NCI-H2196 treated with DMSO at 0.1 percent for 48 hours (cell line): ENCODE measurements at regions not wholly inside any gene's neighbourhood (a gene's known extent, or its start where the extent isn't known, plus 50 kb on each side); places are given as distances from the start of the nearest gene placed in this dataset.

Experiments
- DNase-seq: peaks from one replicate; lab custom pipeline; 2025; ENCODE audit not compliant: unreplicated experiment; lab: John Stamatoyannopoulos, UW

DNA sequence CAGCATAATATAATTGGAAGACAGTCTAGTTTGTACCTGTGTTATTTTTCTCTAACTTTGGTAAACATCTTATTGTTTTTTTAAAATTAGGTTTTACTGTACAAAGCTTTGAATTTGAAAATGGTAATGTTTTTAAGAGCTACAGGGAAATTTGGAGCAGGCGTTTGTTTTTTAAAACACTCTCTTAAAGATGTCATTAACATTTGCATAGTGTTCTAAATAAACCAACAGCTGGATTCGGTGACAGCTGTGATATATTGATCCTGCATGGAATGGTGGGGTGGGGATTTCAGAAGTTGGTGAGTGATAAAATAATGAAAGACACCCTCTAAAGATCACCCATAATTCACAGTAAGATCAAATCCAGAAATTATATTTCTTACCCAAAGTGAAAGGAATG is 97.9 kb upstream of the PRL start:
- DNase-seq = no peak

DNA sequence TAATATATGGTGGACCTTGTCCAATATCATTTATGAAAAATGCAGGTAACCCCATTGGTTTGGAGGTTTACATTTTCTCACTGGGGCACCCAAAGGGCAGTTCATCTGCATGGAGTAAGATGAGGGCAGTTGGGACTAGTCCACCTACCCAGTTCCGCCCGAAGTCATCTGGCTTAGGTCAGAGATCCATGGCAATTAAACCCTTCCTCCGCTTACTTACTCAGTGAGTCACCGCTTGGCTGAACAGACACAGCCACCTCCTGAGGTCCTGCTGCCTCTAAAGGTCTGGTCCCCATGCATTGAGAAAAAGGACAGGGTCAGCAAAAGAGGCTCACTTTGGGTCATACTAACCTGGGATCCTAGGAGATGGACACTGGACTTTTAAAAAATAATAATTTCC is 102.9 kb upstream of the PRL start:
- DNase-seq = no peak

GRCh38 chr6:22401206-22401605 is 104.4 kb upstream of the PRL start:
- no peak for DNase-seq

- no peak for DNase-seq
Measured at GRCh38 chr6:22401932-22402331, 105.1 kb upstream of the PRL start.

- no peak for DNase-seq
Measured at GRCh38 chr6:22409486-22409885, 112.7 kb upstream of the PRL start.

GRCh38 chr6:22411376-22412105 is 114.7 kb upstream of the PRL start:
- DNase-seq = no peak

DNA sequence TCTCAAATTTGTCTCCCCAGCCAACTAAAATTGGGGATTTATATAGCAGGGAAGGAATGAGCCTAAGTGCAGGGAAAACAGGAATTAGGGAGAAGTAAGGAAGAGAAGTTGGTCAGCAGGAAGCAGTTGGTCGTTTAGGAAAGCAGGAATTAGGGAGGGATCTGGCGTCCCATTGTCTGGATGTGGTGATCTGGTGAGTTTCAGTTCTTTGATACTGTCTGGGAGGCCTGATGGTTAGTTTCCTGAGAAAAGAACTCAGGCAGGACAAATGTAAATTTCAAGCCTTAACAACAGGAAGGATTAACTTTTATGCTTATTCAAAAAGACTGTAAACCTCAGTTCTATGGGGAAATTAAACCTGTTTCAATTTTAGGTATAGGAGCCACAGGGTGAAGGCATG is 116.2 kb upstream of the PRL start:
- DNase-seq = no peak

DNA sequence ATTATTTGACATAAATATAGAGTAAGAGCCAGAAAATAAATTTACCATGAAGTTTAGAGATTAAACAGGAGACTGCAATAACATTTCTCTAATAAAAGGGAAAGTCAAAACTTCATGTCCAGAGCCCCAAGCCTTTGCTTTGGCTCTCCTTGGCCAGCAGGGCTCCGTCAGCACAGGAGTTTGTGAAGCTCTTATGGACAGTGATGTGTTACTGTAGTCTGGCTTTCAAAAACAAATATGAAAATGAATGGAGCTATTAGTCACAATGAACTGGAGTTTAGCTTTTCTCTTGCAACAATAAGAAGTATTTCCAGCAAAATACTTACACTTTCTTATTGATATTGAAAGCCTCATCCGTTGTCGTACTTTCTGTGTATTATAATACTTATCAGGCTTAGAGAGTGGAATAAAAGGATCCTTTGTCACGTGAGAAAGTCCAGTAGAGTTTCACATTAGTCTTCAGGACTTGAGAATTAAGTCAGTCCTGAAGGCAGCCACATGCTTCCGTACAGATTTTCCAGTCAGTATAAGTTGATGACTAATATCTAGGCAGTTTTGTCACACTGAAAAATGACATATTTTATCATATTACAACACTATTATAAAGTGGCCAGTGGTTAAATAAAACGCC is 117.0 kb upstream of the PRL start:
- no peak for DNase-seq

- DNase-seq = no peak
Measured at GRCh38 chr6:22418714-22419113, 121.9 kb upstream of the PRL start.

DNA sequence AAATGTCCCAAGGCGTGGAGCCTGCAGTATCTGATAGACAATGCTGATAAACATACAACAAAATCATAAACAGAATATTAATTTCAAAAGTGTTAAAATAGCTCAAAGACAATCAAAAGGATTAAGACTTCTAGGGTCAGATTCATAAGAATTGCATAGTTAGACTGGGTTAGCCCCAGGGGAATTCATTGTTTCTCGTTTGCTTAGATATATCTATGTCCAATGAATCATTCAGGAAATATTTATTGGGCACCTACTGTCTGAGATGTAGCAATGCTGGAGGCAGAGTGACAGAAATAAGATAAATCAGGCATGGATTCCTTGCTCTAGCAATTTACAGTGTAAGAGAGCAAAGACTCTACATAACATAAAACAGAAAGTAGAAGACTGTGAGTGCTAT is 124.4 kb upstream of the PRL start:
- no peak for DNase-seq

- no peak for DNase-seq
Measured at GRCh38 chr6:22424196-22424595, 127.4 kb upstream of the PRL start.

GRCh38 chr6:22432060-22432459 is 135.2 kb upstream of the PRL start:
- DNase-seq = no peak

GRCh38 chr6:22433745-22434144 is 135.6 kb upstream of the HDGFL1 start:
- no peak for DNase-seq

DNA sequence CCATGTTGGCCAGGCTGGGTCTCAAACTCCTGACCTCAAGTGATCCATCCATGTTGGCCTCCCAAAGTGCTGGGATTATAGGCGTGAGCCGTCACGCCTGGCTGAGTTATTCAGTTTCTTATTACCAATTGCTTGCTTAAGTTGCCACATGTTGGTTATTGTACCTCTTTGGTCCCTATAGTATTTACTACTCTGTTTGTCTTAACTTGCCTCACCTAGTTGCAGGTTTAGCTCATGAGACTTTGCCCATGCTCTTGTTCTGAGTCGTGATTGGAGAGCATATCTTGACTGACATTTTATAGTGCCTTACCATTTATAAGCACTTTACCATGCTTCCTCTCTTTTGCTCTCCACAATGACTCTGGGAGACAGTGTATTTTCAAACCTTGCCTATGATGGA is 134.2 kb upstream of the HDGFL1 start:
- no peak for DNase-seq

DNA sequence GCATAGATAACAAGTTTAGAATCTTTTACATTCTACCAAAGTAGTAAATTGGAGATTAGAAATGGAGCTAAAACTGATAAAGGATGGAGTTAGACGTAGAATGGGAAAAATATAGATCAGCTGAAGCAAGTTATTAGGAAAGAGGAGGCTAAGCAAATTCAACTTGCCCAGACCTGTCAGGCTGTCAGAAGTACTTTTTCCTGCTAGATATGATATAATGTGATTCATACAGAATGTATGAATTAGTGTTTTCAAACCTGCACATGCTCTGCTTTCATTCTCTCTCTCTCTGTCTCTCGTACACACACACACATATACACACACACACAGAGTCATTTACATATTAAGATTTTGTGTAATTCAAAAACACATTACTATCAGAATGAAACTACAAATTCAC is 133.2 kb upstream of the HDGFL1 start:
- DNase-seq = no peak

GRCh38 chr6:22437665-22438064 is 131.7 kb upstream of the HDGFL1 start:
- no peak for DNase-seq

- DNase-seq = no peak
Measured at GRCh38 chr6:22442826-22443225, 126.5 kb upstream of the HDGFL1 start.

DNA sequence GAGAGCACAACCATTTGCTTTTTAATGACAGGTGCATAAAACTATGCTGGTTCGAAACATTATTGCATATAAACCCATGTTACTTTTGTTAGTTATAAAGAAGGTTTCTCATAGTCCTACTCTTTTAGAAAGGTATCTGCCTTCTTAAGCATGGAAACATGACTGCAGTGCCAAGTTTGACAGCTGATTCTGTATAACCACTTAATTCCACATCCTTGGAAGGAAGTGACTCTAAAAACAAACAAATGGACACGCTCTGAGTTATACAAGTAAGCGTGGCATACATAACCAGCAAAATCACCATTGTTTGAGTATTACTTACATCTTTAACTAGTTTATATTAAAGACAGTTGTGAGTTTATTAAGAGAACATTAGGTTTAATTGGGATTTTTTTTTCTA is 125.0 kb upstream of the HDGFL1 start:
- no peak for DNase-seq

DNA sequence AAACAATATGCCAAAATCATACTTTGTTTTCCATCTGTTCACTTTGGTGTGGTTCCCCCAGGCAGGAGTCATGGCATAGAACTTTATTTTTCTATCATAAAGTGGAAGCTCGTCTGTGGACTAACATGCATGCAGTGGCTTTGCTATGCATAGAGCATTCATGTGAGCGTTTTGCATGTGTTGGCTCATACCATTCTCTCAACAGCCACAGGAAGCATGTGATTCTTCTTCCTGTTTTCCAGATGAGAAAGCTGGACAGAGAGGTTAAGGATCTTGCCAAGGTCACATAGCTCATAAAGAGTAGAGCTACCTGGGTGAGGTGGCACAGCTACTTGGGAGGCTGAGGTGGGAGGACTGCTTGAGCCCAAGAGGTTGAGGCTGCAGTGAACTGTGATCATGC is 123.4 kb upstream of the HDGFL1 start:
- no peak for DNase-seq

- no peak for DNase-seq
Measured at GRCh38 chr6:22447249-22448196, 121.8 kb upstream of the HDGFL1 start.

DNA sequence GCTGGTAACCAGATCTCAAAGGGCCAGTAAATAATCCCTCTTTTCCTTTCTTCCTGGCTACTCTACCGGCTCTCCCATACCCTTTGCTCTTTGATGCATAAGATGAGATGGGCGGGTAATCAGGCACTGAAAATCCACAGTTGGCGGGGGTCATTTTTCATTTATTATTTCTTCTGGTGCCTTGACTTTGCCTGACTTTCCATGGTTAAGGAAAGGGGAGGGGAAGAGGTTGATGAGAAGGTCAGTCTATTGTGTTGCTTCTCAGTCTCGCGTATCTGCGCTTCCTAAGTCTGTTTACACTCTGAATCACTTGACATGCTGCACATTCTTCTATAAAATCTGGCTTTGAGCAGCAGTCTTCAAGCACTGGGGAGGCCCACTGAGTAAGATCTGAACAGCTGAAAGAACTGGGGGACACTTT is 121.1 kb upstream of the HDGFL1 start:
- no peak for DNase-seq

- no peak for DNase-seq
Measured at GRCh38 chr6:22451962-22452361, 117.4 kb upstream of the HDGFL1 start.
